PC-9 (cell line): ENCODE measurements at regions not wholly inside any gene's neighbourhood (a gene's known extent, or its start where the extent isn't known, plus 50 kb on each side); places are given as distances from the start of the nearest gene placed in this dataset.

Source experiments
- BruUV-seq: library from RNA; stranded (reverse); fragments of 400-500 nt; replicated peaks from 2 replicates; lab custom pipeline; 2021; lab: Mats Ljungman, UMichigan
- CTCF ChIA-PET: fragments of 300-600 bp; sonication (Branson Sonifier 250); formaldehyde crosslinking; loops from one replicate; lab custom pipeline; 2022; ENCODE audit warnings: antibody characterized with exemption; lab: Charles Lee
- POLR2A ChIA-PET: fragments of 300-600 bp; sonication (Branson Sonifier 250); formaldehyde crosslinking; loops from one replicate; lab custom pipeline; 2022; ENCODE audit warnings: antibody characterized with exemption; ENCODE audit not compliant: unreplicated experiment; lab: Charles Lee
- DNase-seq, 2 experiments: peaks; one replicate each; pipeline versions ENCODE4 v3.0.0 to v3.0.0-alpha.2; 2015 to 2022; ENCODE audit warnings: mixed read lengths in 1 of 2
- H2AFZ ChIP-seq: fragments of 200-600 bp; sonication (generic); 2 replicates; pipeline ENCODE4 v1.8.1; 2017; ENCODE audit warnings: antibody characterized with exemption
- H3F3A ChIP-seq: fragments of 200-600 bp; sonication (generic); 2 replicates; pipeline ENCODE4 v1.8.1; 2017; ENCODE audit warnings: antibody characterized with exemption, mild to moderate bottlenecking, low read depth; ENCODE audit not compliant: insufficient read depth
- H3K27ac ChIP-seq: fragments of 200-600 bp; sonication (generic); 2 replicates; pipeline ENCODE4 v1.6.1; 2016; ENCODE audit warnings: mixed run types
- H3K27me3 ChIP-seq: fragments of 200-600 bp; sonication (generic); 2 replicates; pipeline ENCODE4 v1.6.1; 2016; ENCODE audit warnings: low read depth, mixed run types; ENCODE audit not compliant: insufficient read depth
- H3K36me3 ChIP-seq: fragments of 200-600 bp; sonication (generic); 2 replicates; pipeline ENCODE4 v1.6.1; 2016; ENCODE audit warnings: low read depth, mixed run types
- H3K4me1 ChIP-seq: fragments of 200-600 bp; sonication (generic); replicated peaks from 2 replicates; pipeline ENCODE4 v1.6.1; 2016; ENCODE audit warnings: mixed run types; ENCODE audit not compliant: insufficient read depth
- H3K4me2 ChIP-seq: fragments of 200-600 bp; sonication (generic); 2 replicates; pipeline ENCODE4 v1.6.1; 2017; ENCODE audit warnings: mixed run types
- H3K4me3 ChIP-seq: fragments of 200-600 bp; sonication (generic); 2 replicates; pipeline ENCODE4 v1.6.1; 2016; ENCODE audit warnings: mixed run types
- H3K79me2 ChIP-seq: fragments of 200-600 bp; sonication (generic); 2 replicates; pipeline ENCODE4 v1.6.1; 2017; ENCODE audit warnings: low read depth, mixed run types
- H3K9me2 ChIP-seq: fragments of 200-600 bp; sonication (generic); 2 replicates; pipeline ENCODE4 v1.8.1; 2017; ENCODE audit warnings: mild to moderate bottlenecking; ENCODE audit not compliant: insufficient read depth
- H3K9me3 ChIP-seq: fragments of 200-600 bp; sonication (generic); 2 replicates; pipeline ENCODE4 v1.8.1; 2016; ENCODE audit warnings: low read depth; ENCODE audit not compliant: insufficient read depth
- H4K20me1 ChIP-seq: fragments of 200-600 bp; sonication (generic); 2 replicates; pipeline ENCODE4 v1.8.1; 2017; ENCODE audit not compliant: insufficient read depth
- CTCF ChIP-seq: fragments of 200-600 bp; sonication (generic); conservative IDR thresholded peaks from 2 replicates; pipeline ENCODE4 v1.6.1; 2017; ENCODE audit warnings: mixed run types, antibody characterized with exemption, mild to moderate bottlenecking, moderate library complexity
- EZH2 ChIP-seq: fragments of 200-600 bp; sonication (generic); IDR thresholded peaks from 2 replicates; pipeline ENCODE4 v1.8.0; 2017; ENCODE audit warnings: antibody characterized with exemption, low read depth
- intact Hi-C: fragments of 100-400 bp; cut with micrococcal nuclease; formaldehyde crosslinking; loops from one replicate; pipeline ENCODE4 v1.10.0; 2022; ENCODE audit not compliant: unreplicated experiment

DNA sequence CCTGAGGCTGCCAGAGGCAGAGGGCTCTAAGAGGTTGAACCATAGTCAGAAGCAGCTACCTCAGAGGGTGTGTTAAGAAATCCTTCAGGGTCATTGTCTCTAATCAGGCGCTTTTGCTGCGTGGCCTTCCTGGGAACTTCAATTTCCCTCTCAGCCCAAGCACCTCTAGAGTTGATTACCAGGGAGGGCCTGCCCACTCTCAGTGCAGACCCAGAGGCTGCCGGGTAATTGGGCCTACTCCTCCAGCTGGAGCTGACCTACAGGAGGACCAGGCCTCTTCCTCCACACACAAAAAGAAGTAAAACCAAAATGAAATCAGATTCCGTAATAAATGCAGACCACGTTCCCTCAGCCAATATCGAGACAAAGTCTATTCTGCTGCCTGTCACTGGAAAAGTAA is 305.0 kb upstream of the CCL2 start:
- no TSS peak for BruUV-seq
- Histone ChIP-seq H3K79me2 (no peaks in the 10 kb centered on the region), H3K4me3 (no peak overlapping the region), H3K27ac (no peak overlapping the region), H3F3A (no peaks in the 10 kb centered on the region), H3K9me3 (no peaks in the 10 kb centered on the region), H2AFZ (no peak overlapping the region), H3K36me3 (no peaks in the 10 kb centered on the region), H3K4me1 (no peaks in the 10 kb centered on the region), H4K20me1 (no peaks in the 10 kb centered on the region), H3K9me2 (no peaks in the 10 kb centered on the region), H3K4me2 (no peak overlapping the region), H3K27me3 (peaks cover 7% of the 10 kb centered on the region; the same call in 1 of the 2 replicates)
- POLR2A ChIA-PET = no interaction called here
- DNase-seq = no peak
- CTCF ChIA-PET = no interaction called here
- intact Hi-C loops = no loop called here
- no peak for TF ChIP-seq CTCF
- no peak for TF ChIP-seq EZH2

DNA sequence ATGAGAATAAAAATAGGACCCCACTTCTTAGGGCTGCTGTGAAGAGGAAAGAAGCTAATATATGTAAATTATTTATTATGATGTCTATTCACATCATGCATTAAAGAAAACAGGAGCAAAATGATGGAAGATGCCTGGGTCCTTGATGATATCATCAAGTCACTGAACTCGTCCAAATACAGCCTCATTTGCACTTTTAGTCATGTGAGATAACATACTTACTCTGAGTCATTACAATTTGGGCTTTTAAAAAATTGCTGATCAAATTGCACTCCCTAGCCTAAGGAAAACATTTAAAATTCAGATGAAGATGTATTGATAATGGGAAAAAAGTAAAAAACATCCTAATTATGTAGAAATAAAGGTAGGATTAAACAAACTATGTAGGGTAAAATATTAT is 302.7 kb upstream of the CCL2 start:
- Histone ChIP-seq H3K27me3 (no peaks in the 10 kb centered on the region; the same call in 1 of the 2 replicates), H3K27ac (no peak overlapping the region), H3F3A (no peaks in the 10 kb centered on the region), H3K36me3 (no peaks in the 10 kb centered on the region), H4K20me1 (no peaks in the 10 kb centered on the region), H3K4me1 (no peaks in the 10 kb centered on the region), H3K79me2 (no peaks in the 10 kb centered on the region), H3K9me3 (no peaks in the 10 kb centered on the region), H3K9me2 (no peaks in the 10 kb centered on the region), H3K4me2 (no peak overlapping the region), H3K4me3 (no peak overlapping the region), H2AFZ (no peak overlapping the region)
- ChIA-PET POLR2A (no interaction called here), CTCF (no interaction called here)
- no peak for TF ChIP-seq EZH2
- no peak for TF ChIP-seq CTCF
- BruUV-seq = no TSS peak
- DNase-seq = no peak
- intact Hi-C loops = no loop called here

- no TSS peak for BruUV-seq
- Histone ChIP-seq H3K4me2 (no peak overlapping the region), H3K4me1 (no peaks in the 10 kb centered on the region), H3K27me3 (no peaks in the 10 kb centered on the region), H3K9me2 (no peaks in the 10 kb centered on the region), H3K9me3 (no peaks in the 10 kb centered on the region), H3K36me3 (no peaks in the 10 kb centered on the region), H4K20me1 (no peaks in the 10 kb centered on the region), H3K4me3 (no peak overlapping the region), H3K27ac (no peak overlapping the region), H2AFZ (no peak overlapping the region), H3K79me2 (no peaks in the 10 kb centered on the region), H3F3A (no peaks in the 10 kb centered on the region)
- intact Hi-C loops = no loop called here
- POLR2A ChIA-PET = no interaction called here
- TF ChIP-seq CTCF = no peak
- no peak for TF ChIP-seq EZH2
- CTCF ChIA-PET = no interaction called here
- no peak for DNase-seq
Observed at GRCh38 chr17:33954597-33954996, 300.5 kb upstream of the CCL2 start.
